KMS-11 (cell line): ENCODE measurements at regions not wholly inside any gene's neighbourhood (a gene's known extent, or its start where the extent isn't known, plus 50 kb on each side); places are given as distances from the start of the nearest gene placed in this dataset.

ENCODE experiments used
- H2AFZ ChIP-seq: fragments of 200-600 bp; sonication (generic); 2 replicates; pipeline ENCODE4 v1.6.1; 2016; ENCODE audit warnings: antibody characterized with exemption, mixed run types, low read depth
- H3K27ac ChIP-seq: fragments of 200-600 bp; sonication (generic); 2 replicates; pipeline ENCODE4 v1.6.1; 2016; ENCODE audit warnings: mild to moderate bottlenecking, mixed run types
- H3K27me3 ChIP-seq: fragments of 200-600 bp; sonication (generic); 2 replicates; pipeline ENCODE4 v1.6.1; 2017; ENCODE audit warnings: mild to moderate bottlenecking, low read depth, mixed run types, moderate library complexity; ENCODE audit not compliant: insufficient read depth
- H3K36me3 ChIP-seq: fragments of 200-600 bp; sonication (generic); 2 replicates; pipeline ENCODE4 v1.6.1; 2017; ENCODE audit warnings: mild to moderate bottlenecking, mixed run types; ENCODE audit not compliant: insufficient read depth
- H3K4me1 ChIP-seq: fragments of 200-600 bp; sonication (generic); 2 replicates; pipeline ENCODE4 v1.6.1; 2016; ENCODE audit warnings: mild to moderate bottlenecking, low read depth, mixed run types; ENCODE audit not compliant: poor library complexity, severe bottlenecking
- H3K4me2 ChIP-seq: fragments of 200-600 bp; sonication (generic); 2 replicates; pipeline ENCODE4 v1.7.0; 2016; ENCODE audit warnings: mild to moderate bottlenecking, mixed run types
- H3K4me3 ChIP-seq: fragments of 200-600 bp; sonication (generic); IDR thresholded peaks from 2 replicates; pipeline ENCODE4 v1.6.1; 2017; ENCODE audit warnings: low read depth, low read length, mixed read lengths; ENCODE audit not compliant: insufficient read depth
- H3K79me2 ChIP-seq: fragments of 200-600 bp; sonication (generic); 2 replicates; pipeline ENCODE4 v1.6.1; 2016; ENCODE audit warnings: low read depth, mixed run types; ENCODE audit not compliant: insufficient read depth
- H3K9ac ChIP-seq: fragments of 200-600 bp; sonication (generic); 2 replicates; pipeline ENCODE4 v1.6.1; 2016; ENCODE audit warnings: mild to moderate bottlenecking, mixed run types
- H4K20me1 ChIP-seq: fragments of 200-600 bp; sonication (generic); 2 replicates; pipeline ENCODE4 v1.6.1; 2016; ENCODE audit warnings: mild to moderate bottlenecking, mixed run types; ENCODE audit not compliant: insufficient read depth
- TF ChIP-seq, protein P1 (sequence below): fragments of 200-600 bp; sonication (generic); conservative IDR thresholded peaks from 2 replicates; pipeline ENCODE4 v1.6.1; 2017; ENCODE audit warnings: low read depth, mild to moderate bottlenecking, antibody characterized with exemption, low read length, moderate library complexity, mixed read lengths

DNA sequence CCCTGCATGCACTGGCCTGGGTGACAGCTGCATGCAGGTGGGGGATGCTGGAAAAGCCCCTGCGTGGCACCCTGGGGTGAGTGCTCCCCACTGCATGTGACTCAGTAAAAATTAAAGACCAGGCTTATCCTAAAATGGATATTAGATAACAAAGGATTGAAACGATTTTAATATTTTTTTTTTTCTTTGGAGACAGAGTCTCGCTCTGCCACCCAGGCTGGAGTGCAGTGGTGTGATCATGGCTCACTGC lies 334.9 kb downstream of the C16orf95 start:
- peaks cover 3% of the 10 kb centered on the region; the same call in 1 of the 2 replicates for H3K27me3 ChIP-seq
- H3K27ac ChIP-seq, result no peak overlapping the region
- H3K4me1 ChIP-seq, result no peaks in the 10 kb centered on the region
- H3K4me2 ChIP-seq, result no peak overlapping the region
- no peak overlapping the region for H3K4me3 ChIP-seq
- no peak overlapping the region for H2AFZ ChIP-seq
- no peaks in the 10 kb centered on the region for H3K36me3 ChIP-seq
- TF ChIP-seq, protein P1, sequence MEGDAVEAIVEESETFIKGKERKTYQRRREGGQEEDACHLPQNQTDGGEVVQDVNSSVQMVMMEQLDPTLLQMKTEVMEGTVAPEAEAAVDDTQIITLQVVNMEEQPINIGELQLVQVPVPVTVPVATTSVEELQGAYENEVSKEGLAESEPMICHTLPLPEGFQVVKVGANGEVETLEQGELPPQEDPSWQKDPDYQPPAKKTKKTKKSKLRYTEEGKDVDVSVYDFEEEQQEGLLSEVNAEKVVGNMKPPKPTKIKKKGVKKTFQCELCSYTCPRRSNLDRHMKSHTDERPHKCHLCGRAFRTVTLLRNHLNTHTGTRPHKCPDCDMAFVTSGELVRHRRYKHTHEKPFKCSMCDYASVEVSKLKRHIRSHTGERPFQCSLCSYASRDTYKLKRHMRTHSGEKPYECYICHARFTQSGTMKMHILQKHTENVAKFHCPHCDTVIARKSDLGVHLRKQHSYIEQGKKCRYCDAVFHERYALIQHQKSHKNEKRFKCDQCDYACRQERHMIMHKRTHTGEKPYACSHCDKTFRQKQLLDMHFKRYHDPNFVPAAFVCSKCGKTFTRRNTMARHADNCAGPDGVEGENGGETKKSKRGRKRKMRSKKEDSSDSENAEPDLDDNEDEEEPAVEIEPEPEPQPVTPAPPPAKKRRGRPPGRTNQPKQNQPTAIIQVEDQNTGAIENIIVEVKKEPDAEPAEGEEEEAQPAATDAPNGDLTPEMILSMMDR, result no peak
- H3K79me2 ChIP-seq, result no peaks in the 10 kb centered on the region
- no peaks in the 10 kb centered on the region for H4K20me1 ChIP-seq
- H3K9ac ChIP-seq, result no peak overlapping the region

DNA sequence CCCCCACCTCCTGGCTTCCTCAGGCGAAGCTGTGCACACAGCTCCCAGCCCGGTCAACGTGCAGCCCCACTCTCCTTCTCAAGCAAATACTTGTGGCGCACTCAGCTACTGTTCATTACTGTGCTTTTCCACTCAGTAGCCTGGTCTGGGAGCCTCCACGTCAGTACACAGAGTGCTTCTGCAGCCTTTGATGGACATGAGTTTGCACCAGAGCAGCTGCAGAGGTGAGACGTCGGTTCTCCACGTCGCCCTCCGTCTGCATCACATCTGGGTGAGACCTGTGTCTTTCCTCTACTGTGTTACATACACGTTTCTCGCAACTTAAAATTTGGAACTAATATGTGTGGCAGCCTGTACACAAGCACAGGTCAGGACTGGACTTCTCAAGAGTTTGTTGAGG lies 334.3 kb downstream of the C16orf95 start:
- Histone ChIP-seq H3K4me2 (no peak overlapping the region), H2AFZ (no peak overlapping the region), H4K20me1 (no peaks in the 10 kb centered on the region), H3K4me1 (no peaks in the 10 kb centered on the region), H3K9ac (no peak overlapping the region), H3K27ac (no peak overlapping the region), H3K36me3 (no peaks in the 10 kb centered on the region), H3K27me3 (peaks cover 3% of the 10 kb centered on the region; the same call in 1 of the 2 replicates), H3K4me3 (no peak overlapping the region), H3K79me2 (no peaks in the 10 kb centered on the region)
- TF ChIP-seq, protein P1, result no peak

- H4K20me1 ChIP-seq, result no peaks in the 10 kb centered on the region
These were observed 333.6 kb downstream of the C16orf95 start for GRCh38 chr16:86983621-86984020.

DNA sequence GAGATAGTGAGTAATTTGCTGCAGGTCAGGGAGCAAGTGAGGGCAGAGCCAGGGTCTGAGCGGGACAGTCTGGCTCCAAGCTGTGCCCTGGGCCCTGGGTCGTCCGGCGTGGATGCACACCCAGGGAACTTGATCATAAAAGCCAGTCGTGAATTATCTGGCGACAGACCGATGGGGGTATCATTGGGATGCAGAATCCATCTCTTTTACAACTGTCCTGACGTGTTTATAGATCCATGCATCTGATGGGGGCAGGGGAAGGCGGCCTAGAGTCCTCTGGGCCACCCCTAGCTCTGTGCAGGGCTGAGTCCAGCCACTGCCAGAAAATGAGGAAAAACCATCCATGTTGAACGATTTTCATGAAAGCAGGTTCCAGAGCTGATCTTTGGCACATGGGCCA lies 332.8 kb downstream of the C16orf95 start:
- Histone ChIP-seq H3K79me2 (no peaks in the 10 kb centered on the region), H3K27ac (no peak overlapping the region), H4K20me1 (no peaks in the 10 kb centered on the region), H3K27me3 (peaks cover 2% of the 10 kb centered on the region; the same call in 1 of the 2 replicates), H3K4me1 (no peaks in the 10 kb centered on the region), H3K9ac (no peak overlapping the region), H2AFZ (no peak overlapping the region), H3K36me3 (no peaks in the 10 kb centered on the region), H3K4me3 (no peak overlapping the region), H3K4me2 (no peak overlapping the region)
- TF ChIP-seq, protein P1, result no peak

More at GRCh38 chr16:86983621-86984020, 333.6 kb downstream of the C16orf95 start:
- no peak overlapping the region for H3K27ac ChIP-seq
- H3K27me3 ChIP-seq, result peaks cover 3% of the 10 kb centered on the region; the same call in 1 of the 2 replicates
- no peak overlapping the region for H2AFZ ChIP-seq
- H3K4me1 ChIP-seq, result no peaks in the 10 kb centered on the region
- H3K4me3 ChIP-seq, result no peak overlapping the region
- H3K36me3 ChIP-seq, result no peaks in the 10 kb centered on the region
- H3K79me2 ChIP-seq, result no peaks in the 10 kb centered on the region
- no peak overlapping the region for H3K9ac ChIP-seq
- no peak overlapping the region for H3K4me2 ChIP-seq
- TF ChIP-seq, protein P1, result no peak
